ENCODE measurements at regions not wholly inside any gene's neighbourhood (a gene's known extent, or its start where the extent isn't known, plus 50 kb on each side); places are given as distances from the start of the nearest gene placed in this dataset.

- no peak for TF ChIP-seq CTCF (conservative IDR thresholded peaks at IDR 0.05; ENCODE audit: low read length)
- no peak for TF ChIP-seq EZH2phosphoT487 (IDR thresholded peaks at IDR 0.05; ENCODE audit: borderline replicate concordance, low read depth, low read length)
Observed at GRCh38 chr9:25773805-25774204, 95.6 kb upstream of the TUSC1 start.

Data from OCI-LY7 (cell line).